HCT116 (cell line): ENCODE measurements at regions not wholly inside any gene's neighbourhood (a gene's known extent, or its start where the extent isn't known, plus 50 kb on each side); places are given as distances from the start of the nearest gene placed in this dataset.

Source experiments
- ATAC-seq: fragments of 200-7000 bp; cut with Tn5 transposase; 2 replicates; pipeline ENCODE4 v1.9.1; 2020; ENCODE audit warnings: mild to moderate bottlenecking, moderate library complexity
- BruUV-seq: library from RNA; stranded (reverse); fragments of 400-500 nt; replicated peaks from 2 replicates; lab custom pipeline; 2021; lab: Mats Ljungman, UMichigan
- CTCF ChIA-PET: fragments of 300-600 bp; sonication (Branson Sonifier 250); formaldehyde crosslinking; loops from one replicate; lab custom pipeline; 2021; ENCODE audit warnings: antibody characterized with exemption; lab: Charles Lee
- POLR2A ChIA-PET: fragments of 300-600, 350-600 bp; sonication (Branson Sonifier 250); formaldehyde crosslinking; loops from one replicate; lab custom pipeline; 2021; ENCODE audit warnings: antibody characterized with exemption; lab: Charles Lee
- RAD21 ChIA-PET, 2 experiments: fragments of 300-600 bp; sonication (Branson Sonifier 250); formaldehyde crosslinking; loops; one replicate each; lab custom pipeline; 2023; ENCODE audit warnings: low total read pairs in 2 of 2; ENCODE audit not compliant: uncharacterized antibody in 2 of 2, unreplicated experiment in 2 of 2, low non-redundant PET in 1 of 2; lab: Charles Lee
- DNase-seq: peaks from one replicate; pipeline ENCODE4 v3.0.0-alpha.2; 2010; ENCODE audit warnings: low read depth, low spot score
- H2AFZ ChIP-seq: fragments of 200-600 bp; shearing (Covaris generic), sonication (generic); 2 replicates; pipeline ENCODE4 v1.6.1; 2017; ENCODE audit warnings: low read depth, mixed run types, mixed read lengths, antibody characterized with exemption, low read length; ENCODE audit not compliant: poor library complexity, severe bottlenecking
- H3K27ac ChIP-seq: 2 replicates; pipeline ENCODE4 v1.5.1; 2012; ENCODE audit warnings: low read depth, low read length
- H3K27me3 ChIP-seq: fragments of 200-600 bp; sonication (generic); 2 replicates; pipeline ENCODE4 v1.6.1; 2016; ENCODE audit warnings: mixed run types, low read length, mixed read lengths; ENCODE audit not compliant: insufficient read depth
- H3K36me3 ChIP-seq, 2 experiments: fragments of 200-500 bp in 1 of 2; fragments of 200-600 bp in 1 of 2; sonication (Bioruptor generic) in 1 of 2; sonication (generic) in 1 of 2; 2 replicates each; pipeline versions ENCODE4 v1.5.1 to v1.6.1; 2014 to 2016; ENCODE audit warnings: low read length in 2 of 2, inconsistent platforms in 1 of 2, mixed read lengths in 1 of 2, mixed run types in 1 of 2; ENCODE audit not compliant: insufficient read depth in 2 of 2, control insufficient read depth in 1 of 2
- H3K4me1 ChIP-seq, 2 experiments: fragments of 200-600 bp in 1 of 2; sonication (generic) in 1 of 2; 2 replicates each; pipeline versions ENCODE4 v1.5.1 to v1.6.1; 2012 to 2017; ENCODE audit warnings: low read length in 2 of 2, inconsistent platforms in 1 of 2, mild to moderate bottlenecking in 1 of 2, mixed read lengths in 1 of 2, mixed run types in 1 of 2, moderate library complexity in 1 of 2; ENCODE audit not compliant: insufficient read depth in 2 of 2, control insufficient read depth in 1 of 2
- H3K4me2 ChIP-seq: fragments of 200-600 bp; sonication (generic); 2 replicates; pipeline ENCODE4 v1.6.1; 2017; ENCODE audit warnings: mixed run types, low read length, mixed read lengths
- H3K4me3 ChIP-seq, 2 experiments: fragments of 200-600 bp in 1 of 2; sonication (generic) in 1 of 2; replicated peaks in 1 of 2; 2 replicates each; pipeline ENCODE4 v1.5.1; 2011 to 2016; ENCODE audit warnings: low read length in 2 of 2, control low read depth in 1 of 2, low read depth in 1 of 2, mild to moderate bottlenecking in 1 of 2, mixed read lengths in 1 of 2, mixed run types in 1 of 2
- H3K79me2 ChIP-seq: fragments of 200-600 bp; sonication (generic); 2 replicates; pipeline ENCODE4 v1.6.1; 2017; ENCODE audit warnings: mild to moderate bottlenecking, mixed run types, low read length, moderate library complexity, mixed read lengths; ENCODE audit not compliant: insufficient read depth
- H3K9ac ChIP-seq: fragments of 200-600 bp; sonication (generic); 2 replicates; pipeline ENCODE4 v1.6.1; 2016; ENCODE audit warnings: low read length, mixed read lengths
- H3K9me2 ChIP-seq: fragments of 200-600 bp; sonication (generic), shearing (Covaris generic); 2 replicates; pipeline ENCODE4 v1.6.1; 2017; ENCODE audit warnings: mixed run types, mild to moderate bottlenecking, moderate library complexity; ENCODE audit not compliant: insufficient read depth
- H3K9me3 ChIP-seq, 2 experiments: fragments of 200-500 bp in 1 of 2; fragments of 200-600 bp in 1 of 2; sonication (Bioruptor generic) in 1 of 2; sonication (generic) in 1 of 2; 2 replicates each; pipeline ENCODE4 v1.6.1; 2014 to 2017; ENCODE audit warnings: low read length in 2 of 2, mixed read lengths in 2 of 2, inconsistent platforms in 1 of 2, low read depth in 1 of 2, mild to moderate bottlenecking in 1 of 2, mixed run types in 1 of 2, moderate library complexity in 1 of 2; ENCODE audit not compliant: control insufficient read depth in 1 of 2, insufficient read depth in 1 of 2
- H4K20me1 ChIP-seq: fragments of 200-600 bp; sonication (generic), shearing (Covaris generic); 2 replicates; pipeline ENCODE4 v1.6.1; 2017; ENCODE audit warnings: mixed run types, mild to moderate bottlenecking, moderate library complexity; ENCODE audit not compliant: insufficient read depth
- CBX3 ChIP-seq: IDR thresholded peaks from 2 replicates; pipeline ENCODE4 v1.6.1; 2012; ENCODE audit warnings: low read depth
- EGR1 ChIP-seq: IDR thresholded peaks from 2 replicates; pipeline ENCODE4 v1.6.1; 2012; ENCODE audit warnings: low read depth
- ELF1 ChIP-seq: IDR thresholded peaks from 2 replicates; pipeline ENCODE4 v1.6.1; 2012; ENCODE audit warnings: low read depth, borderline replicate concordance
- EZH2 ChIP-seq: fragments of 200-600 bp; sonication (generic); IDR thresholded peaks from 2 replicates; pipeline ENCODE4 v1.6.1; 2017; ENCODE audit warnings: antibody characterized with exemption, mixed run types
- EZH2phosphoT487 ChIP-seq: fragments of 200-600 bp; IDR thresholded peaks from 2 replicates; pipeline ENCODE4 v1.6.1; 2018; ENCODE audit warnings: antibody characterized with exemption, borderline replicate concordance
- FOSL1 ChIP-seq: IDR thresholded peaks from 2 replicates; pipeline ENCODE4 v1.6.1; 2012; ENCODE audit warnings: low read depth
- JUND ChIP-seq: IDR thresholded peaks from 2 replicates; pipeline ENCODE4 v1.6.1; 2012
- POLR2A ChIP-seq: IDR thresholded peaks from 2 replicates; pipeline ENCODE4 v1.7.0; 2011; ENCODE audit warnings: borderline replicate concordance; ENCODE audit not compliant: insufficient read depth, insufficient read length; ENCODE audit errors: extremely low read depth
- POLR2AphosphoS5 ChIP-seq: IDR thresholded peaks from 2 replicates; pipeline ENCODE4 v1.6.1; 2011; ENCODE audit warnings: mild to moderate bottlenecking, low read depth, low read length, moderate library complexity
- RAD21 ChIP-seq: IDR thresholded peaks from 2 replicates; pipeline ENCODE4 v1.6.1; 2012; ENCODE audit warnings: low read depth, mild to moderate bottlenecking
- SIN3A ChIP-seq: IDR thresholded peaks from 2 replicates; pipeline ENCODE4 v1.6.1; 2012; ENCODE audit warnings: low read depth
- SP1 ChIP-seq: IDR thresholded peaks from 2 replicates; pipeline ENCODE4 v1.6.1; 2012; ENCODE audit warnings: low read depth
- SRF ChIP-seq: IDR thresholded peaks from 2 replicates; pipeline ENCODE4 v1.6.1; 2012; ENCODE audit warnings: low read depth
- TCF7L2 ChIP-seq: IDR thresholded peaks from 2 replicates; pipeline ENCODE4 v1.7.0; 2011; ENCODE audit warnings: borderline replicate concordance, inconsistent platforms; ENCODE audit not compliant: insufficient read depth, insufficient read length; ENCODE audit errors: extremely low read depth
- YY1 ChIP-seq: IDR thresholded peaks from 2 replicates; pipeline ENCODE4 v1.6.1; 2011; ENCODE audit warnings: low read length, low read depth, moderate library complexity, mild to moderate bottlenecking; ENCODE audit not compliant: insufficient replicate concordance; ENCODE audit errors: extremely low read depth
- intact Hi-C: fragments of 100-400 bp; cut with micrococcal nuclease; formaldehyde crosslinking; loops from 2 replicates; pipeline ENCODE4 v1.10.0; 2022
- TF ChIP-seq, protein P1 (sequence below): IDR thresholded peaks from 2 replicates; pipeline ENCODE4 v1.6.1; 2012; ENCODE audit warnings: low read depth
- TF ChIP-seq, protein P2 (sequence below), 3 experiments: fragments of 200-600 bp in 1 of 3; sonication (generic) in 1 of 3; IDR thresholded peaks in 2 of 3; conservative IDR thresholded peaks in 1 of 3; 2 replicates each; pipeline ENCODE4 v1.5.1; 2012 to 2017; ENCODE audit warnings: low read depth in 2 of 3, low read length in 2 of 3, antibody characterized with exemption in 1 of 3, borderline replicate concordance in 1 of 3, control low read depth in 1 of 3, mild to moderate bottlenecking in 1 of 3, mixed read lengths in 1 of 3, mixed run types in 1 of 3, moderate library complexity in 1 of 3; ENCODE audit not compliant: insufficient read depth in 1 of 3
- TF ChIP-seq, protein P3 (sequence below): IDR thresholded peaks from 2 replicates; pipeline ENCODE4 v1.6.1; 2012

DNA sequence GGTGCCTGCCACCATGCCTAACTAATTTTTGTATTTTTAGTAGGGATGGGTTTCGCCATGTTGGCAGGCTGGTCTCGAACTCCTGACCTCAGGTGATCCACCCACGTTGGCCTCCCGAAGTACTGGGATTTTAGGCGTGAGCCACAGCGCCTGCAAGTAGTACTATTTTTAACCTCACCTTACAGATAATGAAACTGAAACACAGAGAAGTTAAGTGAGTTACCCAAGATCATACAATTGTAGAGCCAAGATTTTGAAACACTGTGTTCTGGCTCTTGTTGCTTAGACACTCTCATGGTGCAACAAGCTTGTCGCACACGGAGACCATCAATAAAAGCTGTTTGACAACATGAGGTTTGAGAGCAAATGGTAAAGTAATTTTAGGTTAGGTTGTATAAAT, 159.1 kb upstream of the LMNTD1 start (continued):
- TF ChIP-seq TCF7L2 (no peak), RAD21 (no peak)
- TF ChIP-seq, protein P1, sequence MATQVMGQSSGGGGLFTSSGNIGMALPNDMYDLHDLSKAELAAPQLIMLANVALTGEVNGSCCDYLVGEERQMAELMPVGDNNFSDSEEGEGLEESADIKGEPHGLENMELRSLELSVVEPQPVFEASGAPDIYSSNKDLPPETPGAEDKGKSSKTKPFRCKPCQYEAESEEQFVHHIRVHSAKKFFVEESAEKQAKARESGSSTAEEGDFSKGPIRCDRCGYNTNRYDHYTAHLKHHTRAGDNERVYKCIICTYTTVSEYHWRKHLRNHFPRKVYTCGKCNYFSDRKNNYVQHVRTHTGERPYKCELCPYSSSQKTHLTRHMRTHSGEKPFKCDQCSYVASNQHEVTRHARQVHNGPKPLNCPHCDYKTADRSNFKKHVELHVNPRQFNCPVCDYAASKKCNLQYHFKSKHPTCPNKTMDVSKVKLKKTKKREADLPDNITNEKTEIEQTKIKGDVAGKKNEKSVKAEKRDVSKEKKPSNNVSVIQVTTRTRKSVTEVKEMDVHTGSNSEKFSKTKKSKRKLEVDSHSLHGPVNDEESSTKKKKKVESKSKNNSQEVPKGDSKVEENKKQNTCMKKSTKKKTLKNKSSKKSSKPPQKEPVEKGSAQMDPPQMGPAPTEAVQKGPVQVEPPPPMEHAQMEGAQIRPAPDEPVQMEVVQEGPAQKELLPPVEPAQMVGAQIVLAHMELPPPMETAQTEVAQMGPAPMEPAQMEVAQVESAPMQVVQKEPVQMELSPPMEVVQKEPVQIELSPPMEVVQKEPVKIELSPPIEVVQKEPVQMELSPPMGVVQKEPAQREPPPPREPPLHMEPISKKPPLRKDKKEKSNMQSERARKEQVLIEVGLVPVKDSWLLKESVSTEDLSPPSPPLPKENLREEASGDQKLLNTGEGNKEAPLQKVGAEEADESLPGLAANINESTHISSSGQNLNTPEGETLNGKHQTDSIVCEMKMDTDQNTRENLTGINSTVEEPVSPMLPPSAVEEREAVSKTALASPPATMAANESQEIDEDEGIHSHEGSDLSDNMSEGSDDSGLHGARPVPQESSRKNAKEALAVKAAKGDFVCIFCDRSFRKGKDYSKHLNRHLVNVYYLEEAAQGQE: no peak

DNA sequence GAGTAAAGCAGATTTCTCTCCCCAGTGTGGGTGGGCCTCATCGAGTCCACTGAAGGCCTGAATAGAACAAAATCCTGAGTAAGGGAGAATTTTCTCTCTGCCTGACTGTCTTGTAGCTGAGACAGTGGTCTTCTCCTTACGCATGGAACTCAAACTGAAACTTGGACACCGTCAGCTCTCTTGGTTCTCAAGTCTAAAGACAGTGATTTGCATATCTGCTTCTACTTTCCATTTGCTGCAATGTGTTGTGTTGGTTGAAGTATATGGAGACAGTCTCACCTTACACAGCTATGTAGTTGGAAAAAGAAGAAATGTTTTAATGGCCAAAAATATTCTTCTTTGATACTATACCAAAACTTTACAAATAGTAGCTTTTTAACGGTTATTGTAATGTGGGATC, 160.2 kb upstream of the LMNTD1 start:
- no peaks in the 10 kb centered on the region for H3K36me3 ChIP-seq
- H3K9ac ChIP-seq: no peak overlapping the region
- no peaks in the 10 kb centered on the region for H3K9me2 ChIP-seq
- BruUV-seq: no TSS peak
- ChIA-PET RAD21 (no interaction called here), CTCF (no interaction called here), POLR2A (no interaction called here)
- no peaks in the 10 kb centered on the region for H3K27me3 ChIP-seq
- H3K4me2 ChIP-seq: no peak overlapping the region
- H3K4me3 ChIP-seq: no peak overlapping the region
- ATAC-seq: no peak
- TF ChIP-seq SP1: no peak
- TF ChIP-seq, protein P1: no peak
- TF ChIP-seq POLR2A: no peak
- TF ChIP-seq EGR1: no peak
- TF ChIP-seq SRF: no peak
- TF ChIP-seq POLR2AphosphoS5: no peak
- TF ChIP-seq YY1: no peak
- no peak for TF ChIP-seq EZH2phosphoT487
- no peak for TF ChIP-seq JUND
- TF ChIP-seq CBX3: no peak
- no peak for TF ChIP-seq SIN3A
- TF ChIP-seq EZH2: no peak
- TF ChIP-seq, protein P2, sequence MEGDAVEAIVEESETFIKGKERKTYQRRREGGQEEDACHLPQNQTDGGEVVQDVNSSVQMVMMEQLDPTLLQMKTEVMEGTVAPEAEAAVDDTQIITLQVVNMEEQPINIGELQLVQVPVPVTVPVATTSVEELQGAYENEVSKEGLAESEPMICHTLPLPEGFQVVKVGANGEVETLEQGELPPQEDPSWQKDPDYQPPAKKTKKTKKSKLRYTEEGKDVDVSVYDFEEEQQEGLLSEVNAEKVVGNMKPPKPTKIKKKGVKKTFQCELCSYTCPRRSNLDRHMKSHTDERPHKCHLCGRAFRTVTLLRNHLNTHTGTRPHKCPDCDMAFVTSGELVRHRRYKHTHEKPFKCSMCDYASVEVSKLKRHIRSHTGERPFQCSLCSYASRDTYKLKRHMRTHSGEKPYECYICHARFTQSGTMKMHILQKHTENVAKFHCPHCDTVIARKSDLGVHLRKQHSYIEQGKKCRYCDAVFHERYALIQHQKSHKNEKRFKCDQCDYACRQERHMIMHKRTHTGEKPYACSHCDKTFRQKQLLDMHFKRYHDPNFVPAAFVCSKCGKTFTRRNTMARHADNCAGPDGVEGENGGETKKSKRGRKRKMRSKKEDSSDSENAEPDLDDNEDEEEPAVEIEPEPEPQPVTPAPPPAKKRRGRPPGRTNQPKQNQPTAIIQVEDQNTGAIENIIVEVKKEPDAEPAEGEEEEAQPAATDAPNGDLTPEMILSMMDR (IDR thresholded peaks at IDR 0.05 in 2 of 3, conservative IDR thresholded peaks at IDR 0.05 in 1 of 3; ENCODE audit: borderline replicate concordance in 1 of 3, insufficient read depth in 1 of 3, low read depth in 2 of 3, low read length in 2 of 3): no peak
- TF ChIP-seq TCF7L2: no peak
- TF ChIP-seq, protein P3, sequence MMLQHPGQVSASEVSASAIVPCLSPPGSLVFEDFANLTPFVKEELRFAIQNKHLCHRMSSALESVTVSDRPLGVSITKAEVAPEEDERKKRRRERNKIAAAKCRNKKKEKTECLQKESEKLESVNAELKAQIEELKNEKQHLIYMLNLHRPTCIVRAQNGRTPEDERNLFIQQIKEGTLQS: no peak
- TF ChIP-seq FOSL1: no peak
- TF ChIP-seq ELF1: no peak
- no peaks in the 10 kb centered on the region for H3K4me1 ChIP-seq
- no peaks in the 10 kb centered on the region for H3K79me2 ChIP-seq
- intact Hi-C loops: no loop called here
- H3K9me3 ChIP-seq: no peaks in the 10 kb centered on the region
- DNase-seq: no peak
- no peaks in the 10 kb centered on the region for H4K20me1 ChIP-seq
- H3K27ac ChIP-seq: no peak overlapping the region
- no peak overlapping the region for H2AFZ ChIP-seq
